ENCODE measurements at regions not wholly inside any gene's neighbourhood (a gene's known extent, or its start where the extent isn't known, plus 50 kb on each side); places are given as distances from the start of the nearest gene placed in this dataset.
A peak's percentile ranks its signal among the peaks of the same experiment; 100 is the strongest.

DNA sequence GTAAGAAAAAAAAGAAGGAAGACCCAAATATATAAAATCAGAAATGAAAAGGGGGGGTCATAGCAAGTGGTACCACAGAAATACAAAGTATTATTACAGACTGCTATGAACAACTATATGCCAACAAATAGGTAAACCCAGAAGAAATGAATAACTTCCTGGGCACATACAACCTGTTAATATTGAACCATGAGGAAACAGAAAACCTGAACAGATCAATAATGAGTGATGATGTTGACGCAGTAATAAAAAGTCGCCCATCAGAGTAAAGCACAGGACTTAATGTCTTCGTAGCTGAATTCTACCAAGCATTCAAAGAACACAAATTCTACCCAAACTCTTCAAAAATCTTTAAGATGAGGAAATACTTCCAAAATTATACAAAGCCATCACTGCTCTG lies 921.6 kb upstream of the SEMA6D start:
- Histone ChIP-seq H4K8ac (ENCODE audit: low read length) (no peak overlapping the region), H3K18ac (ENCODE audit: low read depth in 1 of 2, low read length in 2 of 2) (no peak overlapping the region), H2AFZ (ENCODE audit: low read depth, low read length) (no peak overlapping the region), H3K23ac (ENCODE audit: low read length in 2 of 2) (no peak overlapping the region), H3K4ac (ENCODE audit: low read depth in 1 of 2, low read length in 2 of 2) (no peak overlapping the region), H3K4me1 (ENCODE audit: control insufficient read depth, insufficient read depth, low read depth, low read length) (no peaks in the 10 kb centered on the region), H2BK120ac (ENCODE audit: low read depth, low read length) (no peak overlapping the region), H2BK15ac (ENCODE audit: low read depth, poor library complexity, severe bottlenecking) (no peak overlapping the region), H2AK5ac (ENCODE audit: low read length, severe bottlenecking) (no peak overlapping the region), H3K27ac (ENCODE audit: low read length, poor library complexity, severe bottlenecking) (no peak overlapping the region), H3K9me3 (ENCODE audit: control insufficient read depth, low read length) (peaks cover 5% of the 10 kb centered on the region), H2BK5ac (ENCODE audit: low read depth, low read length, poor library complexity, severe bottlenecking) (no peak overlapping the region), H3K27me3 (ENCODE audit: control insufficient read depth in 1 of 2, insufficient read depth in 1 of 2, low read length in 2 of 2) (no peaks in the 10 kb centered on the region), H3K4me3 (ENCODE audit: insufficient read depth in 1 of 2, low read depth in 1 of 2, low read length in 2 of 2) (no peak overlapping the region), H4K91ac (ENCODE audit: low read length) (no peak overlapping the region), H3K9ac (ENCODE audit: low read length) (no peak overlapping the region), H2BK12ac (ENCODE audit: low read length in 2 of 2) (no peak overlapping the region), H3K36me3 (ENCODE audit: control insufficient read depth in 1 of 2, insufficient read depth in 2 of 2, low read depth in 1 of 2, low read length in 2 of 2) (no peaks in the 10 kb centered on the region), H3K79me1 (replicated peaks; ENCODE audit: low read length, poor library complexity, severe bottlenecking) (no peaks in the 10 kb centered on the region), H3K4me2 (ENCODE audit: low read length, poor library complexity, severe bottlenecking) (no peak overlapping the region), H3K14ac (ENCODE audit: low read length in 2 of 2) (no peak overlapping the region)
- WGBS: 91% methylated on average over 3 of the region's 3 CpGs
- DNase-seq: no peak

DNA sequence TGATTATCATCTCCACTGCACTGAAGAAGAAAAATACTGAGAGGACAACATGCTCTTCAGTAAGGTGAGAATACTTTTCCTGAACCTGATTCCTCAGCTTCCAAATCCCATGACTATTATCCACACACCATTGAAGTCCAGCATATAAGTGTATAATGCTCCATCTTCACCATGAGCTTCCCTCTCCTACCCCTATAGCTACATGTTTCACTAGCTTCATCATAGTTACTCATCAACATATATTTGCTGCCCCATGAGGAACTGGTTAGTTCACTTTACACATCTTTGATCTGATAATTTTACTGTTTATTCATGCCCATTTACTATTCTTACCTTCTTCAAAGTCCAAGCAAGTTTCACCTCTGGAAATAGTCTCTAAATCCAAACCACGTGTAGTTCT lies 908.5 kb upstream of the SEMA6D start:
- no peak overlapping the region for H2BK15ac ChIP-seq (ENCODE audit: low read depth, poor library complexity, severe bottlenecking)
- H2BK12ac ChIP-seq (ENCODE audit: low read length in 2 of 2): no peak overlapping the region
- no peak overlapping the region for H3K18ac ChIP-seq (ENCODE audit: low read depth in 1 of 2, low read length in 2 of 2)
- no peaks in the 10 kb centered on the region for H3K27me3 ChIP-seq (ENCODE audit: control insufficient read depth in 1 of 2, insufficient read depth in 1 of 2, low read length in 2 of 2)
- no peak overlapping the region for H3K14ac ChIP-seq (ENCODE audit: low read length in 2 of 2)
- no peak overlapping the region for H4K91ac ChIP-seq (ENCODE audit: low read length)
- no peak overlapping the region for H2BK5ac ChIP-seq (ENCODE audit: low read depth, low read length, poor library complexity, severe bottlenecking)
- H2AK5ac ChIP-seq (ENCODE audit: low read length, severe bottlenecking): no peak overlapping the region
- no peak overlapping the region for H3K4me2 ChIP-seq (ENCODE audit: low read length, poor library complexity, severe bottlenecking)
- WGBS: no CpG with 5 or more reads among the region's 1 CpG
- no peak overlapping the region for H3K23ac ChIP-seq (ENCODE audit: low read length in 2 of 2)
- no peak overlapping the region for H3K9ac ChIP-seq (ENCODE audit: low read length)
- no peak overlapping the region for H3K4me3 ChIP-seq (ENCODE audit: insufficient read depth in 1 of 2, low read depth in 1 of 2, low read length in 2 of 2)
- no peaks in the 10 kb centered on the region for H3K9me3 ChIP-seq (ENCODE audit: control insufficient read depth, low read length)
- H3K4ac ChIP-seq (ENCODE audit: low read depth in 1 of 2, low read length in 2 of 2): no peak overlapping the region
- H2AFZ ChIP-seq (ENCODE audit: low read depth, low read length): no peak overlapping the region
- no peak overlapping the region for H2BK120ac ChIP-seq (ENCODE audit: low read depth, low read length)
- no peak for DNase-seq
- H4K8ac ChIP-seq (ENCODE audit: low read length): no peak overlapping the region
- no peaks in the 10 kb centered on the region for H3K36me3 ChIP-seq (ENCODE audit: control insufficient read depth in 1 of 2, insufficient read depth in 2 of 2, low read depth in 1 of 2, low read length in 2 of 2)
- H3K27ac ChIP-seq (ENCODE audit: low read length, poor library complexity, severe bottlenecking): no peak overlapping the region
- no peaks in the 10 kb centered on the region for H3K4me1 ChIP-seq (ENCODE audit: control insufficient read depth, insufficient read depth, low read depth, low read length)
- no peaks in the 10 kb centered on the region for H3K79me1 ChIP-seq (replicated peaks; ENCODE audit: low read length, poor library complexity, severe bottlenecking)

DNA sequence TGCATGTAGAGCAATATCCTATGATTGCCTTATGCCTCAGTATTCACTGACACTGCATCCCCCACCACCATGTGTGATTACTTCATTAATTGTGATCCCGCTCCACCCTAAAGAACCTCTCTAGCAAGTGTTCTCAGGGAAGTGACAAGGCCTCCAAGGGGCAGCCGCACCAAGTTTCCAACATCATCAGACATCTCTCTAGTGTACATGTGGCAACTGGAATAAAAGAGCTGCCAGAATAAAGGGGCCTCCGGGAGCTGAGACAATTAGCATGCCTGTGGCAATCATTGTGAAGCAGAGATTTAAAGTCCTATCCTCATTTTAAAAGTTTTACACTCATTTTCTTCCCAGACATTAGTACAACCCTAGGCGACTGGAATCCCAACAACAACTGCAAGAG lies 902.1 kb upstream of the SEMA6D start:
- Histone ChIP-seq H3K9me3 (ENCODE audit: control insufficient read depth, low read length) (no peaks in the 10 kb centered on the region), H3K27ac (ENCODE audit: low read length, poor library complexity, severe bottlenecking) (no peak overlapping the region), H3K14ac (ENCODE audit: low read length in 2 of 2) (no peak overlapping the region), H2BK5ac (ENCODE audit: low read depth, low read length, poor library complexity, severe bottlenecking) (no peak overlapping the region), H2AFZ (ENCODE audit: low read depth, low read length) (no peak overlapping the region), H3K23ac (ENCODE audit: low read length in 2 of 2) (no peak overlapping the region), H4K91ac (ENCODE audit: low read length) (no peak overlapping the region), H2BK120ac (ENCODE audit: low read depth, low read length) (no peak overlapping the region), H3K4me1 (ENCODE audit: control insufficient read depth, insufficient read depth, low read depth, low read length) (no peaks in the 10 kb centered on the region), H3K4ac (ENCODE audit: low read depth in 1 of 2, low read length in 2 of 2) (no peak overlapping the region), H2AK5ac (ENCODE audit: low read length, severe bottlenecking) (no peak overlapping the region), H2BK15ac (ENCODE audit: low read depth, poor library complexity, severe bottlenecking) (no peak overlapping the region), H3K4me3 (ENCODE audit: insufficient read depth in 1 of 2, low read depth in 1 of 2, low read length in 2 of 2) (no peak overlapping the region), H3K18ac (ENCODE audit: low read depth in 1 of 2, low read length in 2 of 2) (no peak overlapping the region), H3K27me3 (ENCODE audit: control insufficient read depth in 1 of 2, insufficient read depth in 1 of 2, low read length in 2 of 2) (no peaks in the 10 kb centered on the region), H3K36me3 (ENCODE audit: control insufficient read depth in 1 of 2, insufficient read depth in 2 of 2, low read depth in 1 of 2, low read length in 2 of 2) (no peaks in the 10 kb centered on the region), H3K4me2 (ENCODE audit: low read length, poor library complexity, severe bottlenecking) (no peak overlapping the region), H3K9ac (ENCODE audit: low read length) (no peak overlapping the region), H2BK12ac (ENCODE audit: low read length in 2 of 2) (no peak overlapping the region), H4K8ac (ENCODE audit: low read length) (no peak overlapping the region), H3K79me1 (replicated peaks; ENCODE audit: low read length, poor library complexity, severe bottlenecking) (no peaks in the 10 kb centered on the region)
- DNase-seq: no peak
- 95% methylated on average over 3 of the region's 4 CpGs for WGBS

DNA sequence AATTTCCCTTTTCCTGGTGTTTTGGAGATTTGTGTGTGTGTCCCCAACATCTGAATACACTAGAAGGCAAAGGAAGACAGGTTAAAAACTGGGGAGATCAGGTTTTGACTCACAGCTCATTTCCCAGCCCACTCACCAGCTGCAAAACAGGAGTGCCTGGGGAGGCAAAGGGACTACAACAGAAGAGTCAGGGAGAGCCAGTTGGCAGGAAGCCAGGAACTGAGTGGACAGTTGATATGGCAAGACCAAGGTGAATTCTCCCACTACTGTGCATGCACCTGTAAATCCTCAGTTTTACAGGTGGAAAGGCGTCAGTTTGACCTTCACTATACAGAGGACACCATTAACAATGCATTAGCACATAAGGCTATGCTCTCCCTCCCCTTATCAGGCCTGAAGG lies 901.5 kb upstream of the SEMA6D start:
- H3K4me1 ChIP-seq (ENCODE audit: control insufficient read depth, insufficient read depth, low read depth, low read length): no peaks in the 10 kb centered on the region

More for the DNA sequence above, 901.5 kb upstream of the SEMA6D start:
- Histone ChIP-seq H4K8ac (ENCODE audit: low read length) (no peak overlapping the region), H3K9ac (ENCODE audit: low read length) (no peak overlapping the region), H3K9me3 (ENCODE audit: control insufficient read depth, low read length) (no peaks in the 10 kb centered on the region), H3K18ac (ENCODE audit: low read depth in 1 of 2, low read length in 2 of 2) (no peak overlapping the region), H3K4ac (ENCODE audit: low read depth in 1 of 2, low read length in 2 of 2) (no peak overlapping the region), H3K36me3 (ENCODE audit: control insufficient read depth in 1 of 2, insufficient read depth in 2 of 2, low read depth in 1 of 2, low read length in 2 of 2) (no peaks in the 10 kb centered on the region), H2BK15ac (ENCODE audit: low read depth, poor library complexity, severe bottlenecking) (no peak overlapping the region), H3K4me2 (ENCODE audit: low read length, poor library complexity, severe bottlenecking) (no peak overlapping the region), H3K4me3 (ENCODE audit: insufficient read depth in 1 of 2, low read depth in 1 of 2, low read length in 2 of 2) (no peak overlapping the region), H2BK120ac (ENCODE audit: low read depth, low read length) (no peak overlapping the region), H3K23ac (ENCODE audit: low read length in 2 of 2) (no peak overlapping the region), H3K79me1 (replicated peaks; ENCODE audit: low read length, poor library complexity, severe bottlenecking) (no peaks in the 10 kb centered on the region), H2AK5ac (ENCODE audit: low read length, severe bottlenecking) (no peak overlapping the region), H2AFZ (ENCODE audit: low read depth, low read length) (no peak overlapping the region), H2BK12ac (ENCODE audit: low read length in 2 of 2) (no peak overlapping the region), H4K91ac (ENCODE audit: low read length) (no peak overlapping the region), H3K27ac (ENCODE audit: low read length, poor library complexity, severe bottlenecking) (no peak overlapping the region), H3K27me3 (ENCODE audit: control insufficient read depth in 1 of 2, insufficient read depth in 1 of 2, low read length in 2 of 2) (no peaks in the 10 kb centered on the region), H3K14ac (ENCODE audit: low read length in 2 of 2) (peak overlapping the region in 1 of 2 experiments; percentile 29), H2BK5ac (ENCODE audit: low read depth, low read length, poor library complexity, severe bottlenecking) (no peak overlapping the region)
- WGBS: 78% methylated on average over 1 of the region's 1 CpG
- DNase-seq: no peak
